H1 (cell line): ENCODE measurements at regions not wholly inside any gene's neighbourhood (a gene's known extent, or its start where the extent isn't known, plus 50 kb on each side); places are given as distances from the start of the nearest gene placed in this dataset.

ENCODE experiments used
- CTCF ChIA-PET: fragments of 300-600 bp; sonication (Branson Sonifier 250); formaldehyde crosslinking; loops from one replicate; lab custom pipeline; 2021; ENCODE audit not compliant: partially characterized antibody; lab: Charles Lee
- POLR2A ChIA-PET: fragments of 300-600 bp; sonication (Branson Sonifier 250); formaldehyde crosslinking; loops from one replicate; lab custom pipeline; 2021; ENCODE audit warnings: inconsistent platforms; ENCODE audit not compliant: partially characterized antibody; lab: Charles Lee
- DNase-seq, 2 experiments: peaks; one replicate each; pipeline versions ENCODE4 v3.0.0 to v3.0.0-alpha.2; 2010 to 2022; ENCODE audit warnings: low spot score in 2 of 2, low read depth in 1 of 2, mixed read lengths in 1 of 2
- FAIRE-seq: peaks from 2 replicates; lab custom pipeline; 2011; peaks lifted over from hg19 to GRCh38; lab: Jason Lieb, UNC
- H2AFZ ChIP-seq: 2 replicates; pipeline ENCODE4 v1.8.1; 2012; ENCODE audit warnings: low read length, inconsistent platforms
- H2AK5ac ChIP-seq: 2 replicates; pipeline ENCODE4 v1.6.1; 2013; ENCODE audit warnings: low read depth, low read length
- H2BK120ac ChIP-seq: replicated peaks from 2 replicates; pipeline ENCODE3; 2013; ENCODE audit warnings: low read depth, low read length, inconsistent platforms
- H2BK12ac ChIP-seq: 2 replicates; pipeline ENCODE4 v1.6.1; 2013; ENCODE audit warnings: low read depth, low read length
- H2BK15ac ChIP-seq: 2 replicates; pipeline ENCODE4 v1.6.1; 2013; ENCODE audit warnings: low read length
- H2BK20ac ChIP-seq: 2 replicates; pipeline ENCODE4 v1.6.1; 2013; ENCODE audit warnings: low read length
- H2BK5ac ChIP-seq: 2 replicates; pipeline ENCODE4 v1.6.1; 2013; ENCODE audit warnings: low read depth, low read length
- H3K14ac ChIP-seq: 2 replicates; pipeline ENCODE4 v1.6.1; 2013; ENCODE audit warnings: inconsistent platforms; ENCODE audit not compliant: insufficient read length
- H3K18ac ChIP-seq: 2 replicates; pipeline ENCODE4 v1.6.1; 2013; ENCODE audit warnings: low read length; ENCODE audit errors: extremely low read depth
- H3K23ac ChIP-seq: 2 replicates; pipeline ENCODE4 v1.6.1; 2013; ENCODE audit warnings: inconsistent platforms; ENCODE audit not compliant: insufficient read length
- H3K23me2 ChIP-seq: 2 replicates; pipeline ENCODE4 v1.6.1; 2013; ENCODE audit warnings: low read depth, low read length
- H3K27ac ChIP-seq: 2 replicates; pipeline ENCODE4 v1.6.1; 2011; ENCODE audit warnings: low read depth, low read length, inconsistent platforms
- H3K27me3 ChIP-seq, 4 experiments: replicated peaks in 1 of 4; 1 replicate in 1 of 4; 2 replicates in 3 of 4; pipeline versions ENCODE4 v1.6.1 to v1.8.1; 2011 to 2013; ENCODE audit warnings: low read length in 3 of 4, mild to moderate bottlenecking in 3 of 4, inconsistent platforms in 2 of 4, mixed read lengths in 2 of 4, moderate library complexity in 1 of 4; ENCODE audit not compliant: control insufficient read depth in 3 of 4, insufficient read depth in 3 of 4; ENCODE audit errors: extremely low read depth in 1 of 4
- H3K36me3 ChIP-seq, 4 experiments: 2 replicates each; pipeline versions ENCODE4 v1.6.1 to v1.8.1; 2011 to 2013; ENCODE audit warnings: mild to moderate bottlenecking in 4 of 4, low read length in 3 of 4, moderate library complexity in 2 of 4, control low read depth in 1 of 4, inconsistent platforms in 1 of 4; ENCODE audit not compliant: insufficient read depth in 4 of 4, control insufficient read depth in 2 of 4
- H3K4ac ChIP-seq: replicated peaks from 2 replicates; pipeline ENCODE3; 2013; ENCODE audit warnings: low read length, low read depth, mixed read lengths, inconsistent platforms; ENCODE audit not compliant: insufficient read length
- H3K4me1 ChIP-seq, 4 experiments: replicated peaks in 1 of 4; 1 replicate in 1 of 4; 2 replicates in 3 of 4; pipeline versions ENCODE4 v1.6.1 to v1.8.1; 2011 to 2013; ENCODE audit warnings: low read length in 3 of 4, inconsistent platforms in 2 of 4, mixed read lengths in 1 of 4; ENCODE audit not compliant: insufficient read depth in 4 of 4, control insufficient read depth in 3 of 4
- H3K4me2 ChIP-seq, 2 experiments: 2 replicates each; pipeline versions ENCODE4 v1.6.1 to v1.8.1; 2011 to 2013; ENCODE audit warnings: low read depth in 2 of 2, low read length in 2 of 2, control low read depth in 1 of 2, inconsistent platforms in 1 of 2, mild to moderate bottlenecking in 1 of 2; ENCODE audit not compliant: insufficient read depth in 1 of 2
- H3K4me3 ChIP-seq, 4 experiments: fragments of 200-600, 300-600 bp in 1 of 4; sonication (generic), shearing (Covaris generic), sonication (Bioruptor Twin) in 1 of 4; 2 replicates each; pipeline versions ENCODE4 v1.5.1 to v1.8.1; 2011 to 2016; ENCODE audit warnings: low read length in 4 of 4, low read depth in 3 of 4, control low read depth in 2 of 4, inconsistent platforms in 2 of 4, mild to moderate bottlenecking in 2 of 4, mixed read lengths in 1 of 4, moderate library complexity in 1 of 4; ENCODE audit not compliant: insufficient read depth in 2 of 4; ENCODE audit errors: extremely low read depth in 1 of 4
- H3K56ac ChIP-seq: replicated peaks from 2 replicates; pipeline ENCODE3; 2013; ENCODE audit warnings: low read depth, mild to moderate bottlenecking, mixed read lengths, low read length, inconsistent platforms; ENCODE audit not compliant: insufficient read length
- H3K79me1 ChIP-seq: 2 replicates; pipeline ENCODE4 v1.6.1; 2013; ENCODE audit warnings: low read depth, low read length, control low read depth
- H3K79me2 ChIP-seq, 2 experiments: 2 replicates each; pipeline versions ENCODE4 v1.6.1 to v1.8.1; 2012 to 2013; ENCODE audit warnings: low read length in 2 of 2, mild to moderate bottlenecking in 2 of 2, inconsistent platforms in 1 of 2; ENCODE audit not compliant: insufficient read depth in 2 of 2, control insufficient read depth in 1 of 2
- H3K9ac ChIP-seq, 4 experiments: replicated peaks in 1 of 4; 1 replicate in 1 of 4; 2 replicates in 3 of 4; pipeline versions ENCODE4 v1.6.1 to v1.8.1; 2011 to 2013; ENCODE audit warnings: low read depth in 3 of 4, low read length in 3 of 4, control low read depth in 2 of 4, mild to moderate bottlenecking in 2 of 4, moderate library complexity in 2 of 4, inconsistent platforms in 1 of 4; ENCODE audit errors: extremely low read depth in 1 of 4
- H3K9me3 ChIP-seq, 2 experiments: 2 replicates each; pipeline versions ENCODE4 v1.6.1 to v1.8.1; 2012 to 2013; ENCODE audit warnings: mild to moderate bottlenecking in 2 of 2, moderate library complexity in 2 of 2, control low read depth in 1 of 2, inconsistent platforms in 1 of 2, low read depth in 1 of 2, low read length in 1 of 2, mixed read lengths in 1 of 2; ENCODE audit not compliant: insufficient read depth in 2 of 2
- H4K20me1 ChIP-seq, 2 experiments: replicated peaks in 1 of 2; 2 replicates each; pipeline versions ENCODE3 to v1.8.1; 2011 to 2013; ENCODE audit warnings: inconsistent platforms in 2 of 2, low read length in 2 of 2, mild to moderate bottlenecking in 1 of 2; ENCODE audit not compliant: insufficient read depth in 2 of 2, control insufficient read depth in 1 of 2
- H4K5ac ChIP-seq: 2 replicates; pipeline ENCODE4 v1.6.1; 2013; ENCODE audit warnings: low read length, low read depth, mixed read lengths, inconsistent platforms; ENCODE audit not compliant: insufficient read length
- H4K8ac ChIP-seq: 2 replicates; pipeline ENCODE4 v1.8.0; 2013; ENCODE audit warnings: mild to moderate bottlenecking, moderate library complexity, low read length, inconsistent platforms; ENCODE audit not compliant: insufficient read depth; ENCODE audit errors: extremely low read depth
- H4K91ac ChIP-seq: replicated peaks from 2 replicates; pipeline ENCODE3; 2013; ENCODE audit warnings: low read length, mixed read lengths, inconsistent platforms; ENCODE audit not compliant: insufficient read length
- BRCA1 ChIP-seq: IDR thresholded peaks from 2 replicates; pipeline ENCODE4 v1.6.1; 2012; ENCODE audit warnings: low read depth, low read length, improper control_type of control experiment
- RAD21 ChIP-seq, 2 experiments: IDR thresholded peaks in 1 of 2; conservative IDR thresholded peaks in 1 of 2; 2 replicates each; pipeline ENCODE4 v1.6.1; 2011; ENCODE audit warnings: low read depth in 2 of 2, low read length in 2 of 2, improper control_type of control experiment in 1 of 2, inconsistent platforms in 1 of 2, mild to moderate bottlenecking in 1 of 2, moderate library complexity in 1 of 2
- WGBS, 2 experiments: shearing (Covaris generic) in 1 of 2; methylation state at CpG; one replicate each; pipeline versions ENCODE4 v1.1.6 to v1.1.7; 2013 to 2015; ENCODE audit warnings: low lambda C conversion rate in 2 of 2, mixed read lengths in 2 of 2, inconsistent platforms in 1 of 2, low coverage in 1 of 2, missing lambda C conversion rate in 1 of 2; ENCODE audit not compliant: insufficient replicate concordance in 2 of 2, insufficient coverage in 1 of 2, insufficient read length in 1 of 2; ENCODE audit errors: extremely low coverage in 1 of 2, missing lambda C conversion rate in 1 of 2; 5-methylcytosine and 5-hydroxymethylcytosine counted together
- TF ChIP-seq, protein P1 (sequence below), 3 experiments: IDR thresholded peaks; 1 replicate in 2 of 3; 2 replicates in 1 of 3; pipeline versions ENCODE4 v1.5.1 to v1.6.1; 2011; ENCODE audit warnings: low read length in 3 of 3, mild to moderate bottlenecking in 3 of 3, inconsistent platforms in 2 of 3, low read depth in 1 of 3, moderate library complexity in 1 of 3; ENCODE audit not compliant: insufficient read depth in 1 of 3; ENCODE audit errors: control extremely low read depth in 1 of 3

DNA sequence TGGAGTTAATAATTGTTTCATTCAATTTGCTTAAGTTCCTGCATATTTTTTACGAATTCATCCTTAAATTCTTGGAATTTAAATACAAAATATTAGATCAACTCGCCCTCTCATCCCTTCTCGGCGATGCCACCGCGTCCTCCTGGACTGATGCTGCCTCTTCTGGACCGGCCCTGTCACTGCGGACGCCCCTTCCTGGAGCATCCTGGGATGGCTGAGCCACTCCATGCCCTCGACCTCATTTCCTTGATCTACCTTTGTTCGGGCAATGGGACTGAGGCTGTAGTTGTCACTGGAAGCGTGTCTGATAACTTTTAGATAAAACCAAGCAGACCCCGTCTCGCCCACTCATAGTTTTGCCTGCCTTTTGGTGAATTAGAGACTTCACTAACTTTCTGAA is 283.7 kb downstream of the TEX29 start:
- TF ChIP-seq, protein P1, sequence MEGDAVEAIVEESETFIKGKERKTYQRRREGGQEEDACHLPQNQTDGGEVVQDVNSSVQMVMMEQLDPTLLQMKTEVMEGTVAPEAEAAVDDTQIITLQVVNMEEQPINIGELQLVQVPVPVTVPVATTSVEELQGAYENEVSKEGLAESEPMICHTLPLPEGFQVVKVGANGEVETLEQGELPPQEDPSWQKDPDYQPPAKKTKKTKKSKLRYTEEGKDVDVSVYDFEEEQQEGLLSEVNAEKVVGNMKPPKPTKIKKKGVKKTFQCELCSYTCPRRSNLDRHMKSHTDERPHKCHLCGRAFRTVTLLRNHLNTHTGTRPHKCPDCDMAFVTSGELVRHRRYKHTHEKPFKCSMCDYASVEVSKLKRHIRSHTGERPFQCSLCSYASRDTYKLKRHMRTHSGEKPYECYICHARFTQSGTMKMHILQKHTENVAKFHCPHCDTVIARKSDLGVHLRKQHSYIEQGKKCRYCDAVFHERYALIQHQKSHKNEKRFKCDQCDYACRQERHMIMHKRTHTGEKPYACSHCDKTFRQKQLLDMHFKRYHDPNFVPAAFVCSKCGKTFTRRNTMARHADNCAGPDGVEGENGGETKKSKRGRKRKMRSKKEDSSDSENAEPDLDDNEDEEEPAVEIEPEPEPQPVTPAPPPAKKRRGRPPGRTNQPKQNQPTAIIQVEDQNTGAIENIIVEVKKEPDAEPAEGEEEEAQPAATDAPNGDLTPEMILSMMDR (IDR thresholded peaks at IDR 0.05; ENCODE audit: control extremely low read depth in 1 of 3, insufficient read depth in 1 of 3, low read depth in 1 of 3, low read length in 3 of 3), result peak; percentile 62 to 76 (median 72)
- TF ChIP-seq RAD21 (IDR thresholded peaks at IDR 0.05 in 1 of 2, conservative IDR thresholded peaks at IDR 0.05 in 1 of 2; ENCODE audit: low read depth in 2 of 2, low read length in 2 of 2) (peak; percentile 60 to 69), BRCA1 (no peak)
- H3K9ac ChIP-seq, result no peak overlapping the region
- H3K79me2 ChIP-seq, result no peaks in the 10 kb centered on the region
- no peak overlapping the region for H4K5ac ChIP-seq
- H3K27ac ChIP-seq, result no peak overlapping the region
- POLR2A ChIA-PET, result no interaction called here
- H3K36me3 ChIP-seq, result no peaks in the 10 kb centered on the region
- peaks cover 0 to 4% (median under 1%) of the 10 kb centered on the region in 4 experiments; a peak in 2 of 7 replicates for H3K4me1 ChIP-seq
- H2AFZ ChIP-seq, result peak overlapping the region; percentile 28; the same call in 1 of the 2 replicates
- no peak overlapping the region for H4K91ac ChIP-seq
- H3K79me1 ChIP-seq, result no peaks in the 10 kb centered on the region
- no peaks in the 10 kb centered on the region for H3K9me3 ChIP-seq
- no peak overlapping the region for H2BK15ac ChIP-seq
- H3K23ac ChIP-seq, result no peak overlapping the region
- no peak overlapping the region for H2BK5ac ChIP-seq
- no peak overlapping the region for H3K4me2 ChIP-seq
- no peak overlapping the region for H2BK12ac ChIP-seq
- no peak overlapping the region for H3K14ac ChIP-seq
- no peak overlapping the region for H2AK5ac ChIP-seq
- no peaks in the 10 kb centered on the region for H4K20me1 ChIP-seq
- H3K56ac ChIP-seq, result no peak overlapping the region
- H2BK20ac ChIP-seq, result no peak overlapping the region
- no peak overlapping the region for H3K4ac ChIP-seq
- H4K8ac ChIP-seq, result no peak overlapping the region
- no peaks in the 10 kb centered on the region for H3K27me3 ChIP-seq
- no peak overlapping the region for H3K4me3 ChIP-seq
- H3K23me2 ChIP-seq, result no peaks in the 10 kb centered on the region
- DNase-seq (peak in 1 of 2 experiments; percentile 54), FAIRE-seq (no peak)
- H2BK120ac ChIP-seq, result no peak overlapping the region
- H3K18ac ChIP-seq, result no peak overlapping the region
- WGBS, 2 experiments, result 84% methylated on average over 14 of the region's 14 CpGs; no CpG with 5 or more reads in 1 of the 2 experiments
- CTCF ChIA-PET, result interaction anchor here (0.9 to 2.0 kb wide), 10 partner anchors 9 to 128 kb away, joined by 3 to 9 read pairs (median 4); no protein-coding TSS in a partner anchor
